GM18508 (cell line): ENCODE measurements at regions not wholly inside any gene's neighbourhood (a gene's known extent, or its start where the extent isn't known, plus 50 kb on each side); places are given as distances from the start of the nearest gene placed in this dataset.

ENCODE experiments used
- ATAC-seq: cut with Tn5 transposase; IDR thresholded peaks from one replicate; pipeline ENCODE4 v1.9.1; 2021; ENCODE audit warnings: moderate number of reproducible peaks; ENCODE audit not compliant: insufficient read depth, unreplicated experiment

GRCh38 chr14:97848317-97848980, 1051.3 kb downstream of the VRK1 start:
- ATAC-seq = no peak

- ATAC-seq = no peak
These were observed 1053.3 kb downstream of the VRK1 start for GRCh38 chr14:97850466-97850865.

- ATAC-seq = no peak
These were observed 1053.7 kb downstream of the VRK1 start for GRCh38 chr14:97850886-97851285.

- no peak for ATAC-seq
These were observed 1054.3 kb downstream of the VRK1 start for GRCh38 chr14:97851428-97851995.

GRCh38 chr14:97854918-97855317, 1057.7 kb downstream of the VRK1 start:
- ATAC-seq = no peak

GRCh38 chr14:97866195-97866594, 1069.0 kb downstream of the VRK1 start:
- ATAC-seq = no peak

GRCh38 chr14:97866664-97867063, 1069.5 kb downstream of the VRK1 start:
- ATAC-seq = no peak

GRCh38 chr14:97873291-97873690, 1076.1 kb downstream of the VRK1 start:
- no peak for ATAC-seq

GRCh38 chr14:97874394-97874793, 1077.2 kb downstream of the VRK1 start:
- no peak for ATAC-seq

- ATAC-seq = no peak
These were observed 1081.0 kb downstream of the VRK1 start for GRCh38 chr14:97878206-97878605.

GRCh38 chr14:97878727-97879126, 1081.5 kb downstream of the VRK1 start:
- ATAC-seq = no peak

- no peak for ATAC-seq
These were observed 1090.5 kb downstream of the VRK1 start for GRCh38 chr14:97887690-97888089.

GRCh38 chr14:97888331-97888730, 1091.1 kb downstream of the VRK1 start:
- ATAC-seq = no peak

- no peak for ATAC-seq
These were observed 1094.3 kb downstream of the VRK1 start for GRCh38 chr14:97891515-97891914.

- no peak for ATAC-seq
These were observed 1097.4 kb downstream of the VRK1 start for GRCh38 chr14:97894552-97894951.

- no peak for ATAC-seq
These were observed 1103.1 kb downstream of the VRK1 start for GRCh38 chr14:97900196-97900854.

- no peak for ATAC-seq
These were observed 1105.4 kb downstream of the VRK1 start for GRCh38 chr14:97902630-97903029.

- ATAC-seq = no peak
These were observed 1106.6 kb downstream of the VRK1 start for GRCh38 chr14:97903821-97904220.

- no peak for ATAC-seq
These were observed 1115.0 kb downstream of the VRK1 start for GRCh38 chr14:97912217-97912616.

GRCh38 chr14:97916100-97916499, 1118.9 kb downstream of the VRK1 start:
- ATAC-seq = no peak

- no peak for ATAC-seq
These were observed 1119.7 kb downstream of the VRK1 start for GRCh38 chr14:97916669-97917568.
